ENCODE measurements at regions not wholly inside any gene's neighbourhood (a gene's known extent, or its start where the extent isn't known, plus 50 kb on each side); places are given as distances from the start of the nearest gene placed in this dataset.

- TF ChIP-seq POLR2A (IDR thresholded peaks at IDR 0.05; ENCODE audit: extremely low read depth, insufficient read length), result no peak
- no peak for TF ChIP-seq CTCF (IDR thresholded peaks at IDR 0.05; ENCODE audit: low read depth, low read length)
- no peak for TF ChIP-seq MYC (IDR thresholded peaks at IDR 0.05; ENCODE audit: low read depth, low read length)
- TF ChIP-seq MAX (IDR thresholded peaks at IDR 0.05; ENCODE audit: low read depth, low read length), result no peak
These were observed 1183.9 kb downstream of the SLITRK1 start for GRCh38 chr13:82698383-82698782.
